ACHN (cell line): ENCODE measurements at regions not wholly inside any gene's neighbourhood (a gene's known extent, or its start where the extent isn't known, plus 50 kb on each side); places are given as distances from the start of the nearest gene placed in this dataset.

Experiments
- DNase-seq: peaks from one replicate; pipeline ENCODE4 v3.0.0-alpha.2; 2015
- in situ Hi-C: cut with HindIII; loops from 2 replicates; pipeline ENCODE4 v1.10.0; 2017; ENCODE audit warnings: low sequenced_read_pairs, low pct_ligation_motif_present, low pct_unique_long_range_greater_than_20kb

GRCh38 chr5:133739181-133739780 lies 126.9 kb upstream of the FSTL4 start:
- in situ Hi-C loops, result no loop called here
- no peak for DNase-seq

- in situ Hi-C loops, result no loop called here
- no peak for DNase-seq
Measured at GRCh38 chr5:133738271-133738670, 125.9 kb upstream of the FSTL4 start.

GRCh38 chr5:133736512-133736911 lies 124.2 kb upstream of the FSTL4 start:
- in situ Hi-C loops, result no loop called here
- no peak for DNase-seq

GRCh38 chr5:133735346-133735745 lies 123.0 kb upstream of the FSTL4 start:
- in situ Hi-C loops, result no loop called here
- DNase-seq, result no peak

- in situ Hi-C loops, result no loop called here
- DNase-seq, result no peak
Measured at GRCh38 chr5:133734916-133735315, 122.6 kb upstream of the FSTL4 start.

- DNase-seq, result no peak
- in situ Hi-C loops, result no loop called here
Measured at GRCh38 chr5:133732536-133732935, 120.2 kb upstream of the FSTL4 start.

GRCh38 chr5:133731951-133732350 lies 119.6 kb upstream of the FSTL4 start:
- in situ Hi-C loops, result no loop called here
- no peak for DNase-seq

GRCh38 chr5:133730866-133731265 lies 118.5 kb upstream of the FSTL4 start:
- in situ Hi-C loops, result no loop called here
- no peak for DNase-seq

- in situ Hi-C loops, result no loop called here
- no peak for DNase-seq
Measured at GRCh38 chr5:133730346-133730745, 118.0 kb upstream of the FSTL4 start.

- no peak for DNase-seq
- in situ Hi-C loops, result no loop called here
Measured at GRCh38 chr5:133729800-133730199, 117.5 kb upstream of the FSTL4 start.

- in situ Hi-C loops, result no loop called here
- no peak for DNase-seq
Measured at GRCh38 chr5:133728475-133728874, 116.1 kb upstream of the FSTL4 start.

GRCh38 chr5:133727636-133728035 lies 115.3 kb upstream of the FSTL4 start:
- in situ Hi-C loops, result no loop called here
- DNase-seq, result no peak

- in situ Hi-C loops, result no loop called here
Measured at GRCh38 chr5:133723651-133724366, 111.5 kb upstream of the FSTL4 start.

GRCh38 chr5:133723126-133723525 lies 110.8 kb upstream of the FSTL4 start:
- DNase-seq, result no peak
- in situ Hi-C loops, result no loop called here

More at GRCh38 chr5:133723651-133724366, 111.5 kb upstream of the FSTL4 start:
- no peak for DNase-seq

GRCh38 chr5:133721365-133721764 lies 109.0 kb upstream of the FSTL4 start:
- in situ Hi-C loops, result no loop called here
- no peak for DNase-seq

- no peak for DNase-seq
- in situ Hi-C loops, result no loop called here
Measured at GRCh38 chr5:133718457-133718856, 106.1 kb upstream of the FSTL4 start.

- in situ Hi-C loops, result no loop called here
- no peak for DNase-seq
Measured at GRCh38 chr5:133716532-133717183, 104.3 kb upstream of the FSTL4 start.

- DNase-seq, result no peak
- in situ Hi-C loops, result no loop called here
Measured at GRCh38 chr5:133715616-133716015, 103.3 kb upstream of the FSTL4 start.

- in situ Hi-C loops, result no loop called here
- DNase-seq, result no peak
Measured at GRCh38 chr5:133715216-133715615, 102.9 kb upstream of the FSTL4 start.
